Activated CD4-positive, alpha-beta T cell treated with anti-CD3 and anti-CD28 coated beads, Interleukin-10, Interleukin-2, amounts not matched to agents 100 ng/mL and 50 ng/mL, durations not matched to agents 16 hours and 8 hours (primary cell): ENCODE measurements at regions not wholly inside any gene's neighbourhood (a gene's known extent, or its start where the extent isn't known, plus 50 kb on each side); places are given as distances from the start of the nearest gene placed in this dataset.
"Not testable (repeated sequence)": the region's sequence is repeated elsewhere in the genome, so short reads cannot be mapped to it uniquely, and the experiment has no call there.

Experiments used
- DNase-seq: peaks from one replicate; pipeline ENCODE4 v3.0.0-alpha.2; 2020

DNA sequence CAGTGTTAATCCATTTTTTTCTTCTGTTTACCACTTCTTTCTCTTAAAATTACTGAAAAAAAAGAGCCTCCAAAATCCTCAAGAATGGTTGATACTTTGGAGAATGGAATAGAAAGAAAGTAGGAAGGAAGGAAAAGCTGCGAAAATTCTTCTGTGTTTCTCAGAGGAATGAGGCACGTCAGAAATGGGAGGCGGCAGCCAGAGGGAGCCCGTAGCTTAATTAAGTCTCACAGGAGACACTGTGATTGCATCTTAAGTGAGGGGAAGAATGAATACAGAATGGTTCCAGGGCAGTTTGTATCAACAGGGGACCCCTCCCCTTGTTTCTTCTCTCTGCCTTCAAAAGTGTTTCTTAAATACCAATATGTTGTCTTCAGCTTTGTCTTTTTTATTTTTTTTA, 1099.5 kb downstream of the PLA2G4A start:
- no peak for DNase-seq

DNA sequence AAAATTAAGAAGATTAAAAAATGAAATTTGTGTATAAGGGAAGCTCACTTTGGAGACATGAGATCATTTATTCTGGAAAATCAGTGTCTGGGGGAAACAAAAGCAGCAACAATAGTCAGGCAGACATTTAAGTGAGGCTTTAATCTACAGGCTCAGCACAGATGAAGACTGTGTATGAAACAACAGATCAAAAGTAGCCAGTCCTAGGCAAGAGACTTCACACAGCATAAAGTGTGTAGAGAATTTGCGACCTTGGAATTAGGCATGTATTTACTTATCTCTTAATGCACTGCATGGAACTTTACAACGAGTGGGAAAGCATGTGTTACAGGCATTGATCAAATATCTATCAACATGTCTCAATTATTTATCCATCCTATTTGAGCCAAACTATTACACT, 1099.9 kb downstream of the PLA2G4A start:
- DNase-seq = no peak

DNA sequence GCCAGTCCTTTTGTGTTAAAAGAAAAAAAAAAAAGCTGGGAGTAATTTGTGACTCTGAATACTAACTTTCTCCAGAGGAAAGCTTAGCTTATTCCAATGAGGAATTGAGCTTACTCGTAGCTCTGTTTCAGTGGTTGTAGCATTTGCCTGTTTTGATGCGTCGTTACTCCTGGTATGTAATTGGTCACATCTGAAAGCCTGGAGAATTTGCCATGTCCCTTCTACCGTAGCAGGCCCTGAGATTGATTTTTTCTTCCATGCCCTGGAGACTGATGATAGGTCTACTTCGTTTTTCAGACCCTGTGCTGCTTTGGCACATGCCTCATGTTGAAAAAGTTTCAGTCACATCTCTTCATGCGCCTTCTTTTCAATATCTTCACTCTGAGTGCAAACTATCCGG, 1103.0 kb downstream of the PLA2G4A start:
- no peak for DNase-seq

DNA sequence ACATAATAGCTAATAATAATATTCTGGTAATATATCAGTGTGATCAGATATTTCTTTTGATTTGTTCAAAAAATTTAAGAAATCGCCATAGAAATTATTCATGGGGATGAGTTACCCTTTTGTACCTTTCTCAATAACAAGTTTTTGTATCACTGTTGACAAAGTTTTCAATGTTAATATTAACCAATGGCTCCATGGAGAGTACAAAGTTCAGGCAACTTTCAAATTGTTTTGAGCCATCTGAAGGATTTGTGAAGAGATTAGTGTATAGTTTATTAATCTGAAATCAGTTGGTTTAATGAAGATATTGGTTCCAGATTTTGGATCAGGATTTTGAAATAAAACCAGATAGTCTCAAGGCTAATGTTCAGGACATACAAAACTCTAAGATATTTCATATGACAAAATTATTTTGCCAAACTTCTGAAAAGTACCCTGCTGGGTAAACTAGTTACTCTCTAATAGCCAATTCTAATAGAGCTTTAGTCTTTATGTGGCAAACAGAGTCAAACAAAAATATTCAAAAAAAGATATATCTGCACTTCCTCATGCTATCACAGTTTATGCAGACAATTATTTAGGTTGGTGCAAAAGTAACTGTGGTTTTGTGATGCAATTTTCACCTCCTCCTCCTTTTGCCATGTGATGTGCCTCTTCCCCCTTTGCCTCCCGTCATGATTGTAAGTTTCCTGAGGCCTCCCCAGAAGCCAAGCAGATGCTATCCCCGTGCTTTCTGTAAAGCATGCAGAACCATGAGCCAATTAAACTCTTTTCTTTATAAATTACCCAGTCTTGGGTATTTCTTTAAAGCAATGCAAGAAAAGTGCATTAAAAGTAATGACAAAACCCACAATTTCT, 1105.0 kb downstream of the PLA2G4A start:
- DNase-seq = no peak

DNA sequence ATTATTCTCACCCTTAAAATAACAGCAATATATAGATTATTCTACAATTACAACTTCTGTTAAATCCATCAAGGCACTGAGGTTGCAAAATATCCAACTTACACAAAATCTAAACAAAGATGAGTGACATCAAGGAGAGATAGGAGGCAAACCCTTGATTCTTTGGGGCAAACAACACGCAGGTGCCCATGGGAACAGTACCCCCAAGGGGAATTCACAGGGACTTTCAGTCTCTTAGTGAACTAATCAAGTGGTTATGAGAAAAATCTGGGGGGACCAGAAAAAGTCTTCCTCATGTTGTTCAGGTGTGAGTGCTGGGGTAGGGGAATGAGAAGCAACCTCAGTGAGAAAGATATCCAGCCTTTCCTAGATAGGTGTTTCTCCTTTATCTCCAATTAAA, 1107.9 kb downstream of the PLA2G4A start:
- DNase-seq = no peak

DNA sequence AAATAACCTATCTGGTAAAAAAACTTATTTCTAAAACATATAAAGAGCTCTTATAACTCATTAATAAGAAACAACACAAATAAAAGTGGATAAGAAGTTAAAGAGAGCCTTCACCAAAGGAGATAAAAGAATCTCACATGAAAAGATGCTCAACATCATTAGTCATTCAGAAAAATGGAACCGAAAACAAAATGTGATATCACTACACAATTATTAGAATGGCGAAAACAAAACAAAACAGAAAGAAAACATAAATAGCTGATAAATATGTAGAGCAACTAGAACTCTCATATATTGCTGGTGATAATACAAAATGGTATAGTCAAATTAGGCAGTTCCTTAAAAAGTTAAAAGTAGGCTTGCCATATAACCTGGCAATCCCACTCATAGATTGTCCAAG, 1109.3 kb downstream of the PLA2G4A start:
- DNase-seq = no peak

DNA sequence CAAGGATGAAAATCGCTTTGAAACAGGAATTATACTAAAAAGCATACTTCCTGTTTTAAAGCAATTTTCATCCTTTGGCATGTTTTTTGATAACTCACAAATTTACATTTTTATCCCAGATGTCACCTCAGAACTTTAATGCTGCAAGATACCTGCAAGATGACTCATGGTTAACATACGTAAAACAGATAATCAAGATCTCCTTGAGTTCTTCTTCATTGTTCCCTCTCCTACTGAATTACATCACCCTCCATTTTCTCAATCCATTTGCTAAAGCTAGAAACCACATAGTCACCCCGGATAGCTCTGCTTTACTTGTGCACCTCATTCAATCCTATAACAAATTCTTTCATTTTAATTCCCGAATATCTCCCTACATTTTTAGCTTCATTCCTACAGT, 1114.2 kb downstream of the PLA2G4A start:
- DNase-seq = no peak

DNA sequence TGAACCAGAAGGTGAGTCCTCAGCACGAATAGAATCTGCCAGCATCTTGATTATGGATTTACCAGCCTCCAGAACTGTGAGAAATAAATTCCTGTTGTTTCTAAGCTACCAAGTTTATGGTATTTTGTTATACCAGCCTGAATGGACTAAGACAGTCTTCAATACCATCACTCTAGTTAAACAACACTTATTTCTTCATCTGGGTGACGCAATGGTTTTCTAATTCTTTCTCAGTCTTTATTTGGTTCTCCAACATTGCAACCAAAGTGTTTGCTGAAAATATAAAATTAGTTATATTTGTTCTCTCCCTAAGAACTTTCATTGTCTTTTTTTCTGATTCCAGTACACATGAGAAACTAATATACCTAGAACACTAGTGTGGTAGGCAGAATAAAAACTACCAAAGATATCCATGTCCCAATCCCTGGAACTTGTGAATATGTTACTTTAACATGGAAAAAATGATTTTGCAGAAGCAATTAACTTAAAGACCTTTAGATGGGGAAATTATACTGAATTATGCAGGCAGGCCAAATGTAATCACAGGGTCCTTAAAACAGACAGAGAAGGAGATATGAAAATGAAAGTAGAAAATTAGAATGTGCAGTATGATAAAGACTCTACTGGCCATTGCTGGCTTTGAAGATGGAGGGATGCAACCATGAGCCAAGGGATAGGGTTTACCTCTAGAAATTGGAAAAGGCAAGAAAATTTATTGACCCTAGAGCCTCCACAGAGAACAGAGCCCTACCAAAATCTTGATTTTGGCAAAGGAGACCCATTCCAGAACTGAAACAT, 1115.1 kb downstream of the PLA2G4A start:
- no peak for DNase-seq

DNA sequence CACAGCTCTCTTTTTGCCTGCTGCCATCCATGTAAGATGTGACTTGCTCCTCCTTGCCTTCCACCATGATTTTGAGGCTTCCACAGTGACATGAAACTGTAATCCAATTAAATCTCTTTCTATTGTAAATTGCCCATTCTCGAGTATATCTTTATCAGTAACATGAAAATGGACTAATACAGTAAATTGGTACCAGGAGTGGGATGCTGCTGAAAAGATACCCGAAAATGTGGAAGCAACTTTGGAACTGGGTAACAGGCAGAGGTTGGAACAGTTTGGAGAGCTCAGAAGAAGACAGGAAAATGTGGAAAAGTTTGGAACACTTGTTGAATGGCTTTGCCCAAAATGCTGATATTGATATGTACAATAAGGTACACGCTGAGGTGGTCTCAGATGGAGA, 1117.9 kb downstream of the PLA2G4A start:
- not testable (repeated sequence) for DNase-seq

DNA sequence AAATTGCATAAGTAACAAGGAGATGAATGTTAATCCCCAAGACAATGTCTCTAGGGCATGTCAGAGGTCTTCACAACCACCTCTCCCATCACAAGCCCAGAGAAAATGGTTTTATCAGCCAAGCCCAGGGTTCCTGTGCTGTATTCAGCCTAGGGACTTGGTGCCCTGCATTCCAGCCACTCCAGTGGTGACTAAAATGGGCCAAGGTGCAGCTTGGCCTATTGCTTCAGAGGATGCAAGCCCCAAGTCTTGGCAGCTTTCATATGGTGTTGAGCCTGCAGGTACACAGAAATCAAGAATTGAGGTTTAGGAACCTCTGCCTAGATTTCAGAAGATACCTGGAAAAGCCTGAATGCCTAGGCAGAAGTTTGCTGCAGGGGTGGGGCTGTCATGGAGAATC, 1118.6 kb downstream of the PLA2G4A start:
- no peak for DNase-seq

DNA sequence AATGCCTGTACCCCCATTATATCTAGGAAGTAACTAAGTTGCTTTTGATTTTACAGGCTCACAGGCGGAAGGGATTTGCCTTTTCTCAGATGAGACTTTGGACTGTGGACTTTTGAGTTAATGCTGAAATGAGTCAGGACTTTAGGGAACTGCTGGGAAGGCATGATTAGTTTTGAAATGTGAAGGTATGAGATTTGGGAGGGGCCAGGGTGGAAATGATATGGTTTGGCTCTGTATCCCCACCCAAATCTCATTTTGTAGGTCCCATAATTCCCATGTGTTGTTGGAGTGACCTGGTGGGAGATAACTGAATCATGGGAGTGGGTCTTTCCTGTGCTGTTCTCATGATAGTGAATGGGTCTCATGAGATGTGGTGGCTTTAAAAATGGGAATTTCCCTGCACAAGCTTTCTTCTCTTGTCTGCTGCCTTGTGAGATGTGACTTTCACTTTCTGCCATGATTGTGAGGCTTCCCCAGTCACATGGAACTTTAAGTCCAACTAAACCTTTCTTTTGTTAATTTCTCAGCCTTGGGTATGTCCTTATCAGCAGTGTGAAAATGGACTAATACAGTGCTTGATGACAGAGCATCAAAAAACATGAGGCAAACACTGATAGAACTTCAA, 1119.5 kb downstream of the PLA2G4A start:
- no peak for DNase-seq

DNA sequence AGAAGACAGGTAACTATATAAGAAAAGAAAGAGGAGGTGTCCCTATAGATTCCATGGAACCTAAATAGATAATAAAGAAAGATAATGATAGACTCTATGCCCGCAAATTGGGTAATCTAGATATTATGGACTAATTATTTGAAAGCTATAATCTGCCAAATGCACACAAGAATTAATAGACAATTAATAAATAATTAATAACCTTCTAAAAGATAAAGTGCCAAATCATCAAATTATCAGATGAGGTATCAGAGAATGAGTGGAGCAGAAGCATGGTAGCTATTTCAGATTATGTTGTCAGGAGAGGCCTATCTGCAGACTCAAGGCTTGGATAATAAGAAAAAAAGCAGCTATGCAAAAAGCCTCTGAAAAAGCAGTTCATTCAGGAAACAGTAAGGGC, 1120.8 kb downstream of the PLA2G4A start:
- no peak for DNase-seq

DNA sequence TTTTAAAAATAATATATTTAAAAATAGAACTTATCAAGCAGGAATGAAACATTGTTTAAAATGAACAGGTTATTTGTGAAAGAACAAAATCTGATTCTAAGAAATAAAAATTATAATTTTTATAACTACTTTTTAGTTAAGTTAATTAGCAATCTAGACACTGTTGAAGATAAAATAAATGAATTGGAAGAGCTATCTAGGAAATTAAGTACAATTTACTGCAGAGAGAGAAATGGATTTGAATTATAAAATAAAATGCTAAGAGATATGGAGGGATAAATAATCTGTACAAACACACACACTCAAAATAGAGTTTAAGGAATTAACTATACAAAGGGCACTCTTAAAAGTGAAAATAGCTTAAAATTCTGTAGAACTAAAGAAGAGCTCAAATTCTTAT, 1123.1 kb downstream of the PLA2G4A start:
- no peak for DNase-seq

DNA sequence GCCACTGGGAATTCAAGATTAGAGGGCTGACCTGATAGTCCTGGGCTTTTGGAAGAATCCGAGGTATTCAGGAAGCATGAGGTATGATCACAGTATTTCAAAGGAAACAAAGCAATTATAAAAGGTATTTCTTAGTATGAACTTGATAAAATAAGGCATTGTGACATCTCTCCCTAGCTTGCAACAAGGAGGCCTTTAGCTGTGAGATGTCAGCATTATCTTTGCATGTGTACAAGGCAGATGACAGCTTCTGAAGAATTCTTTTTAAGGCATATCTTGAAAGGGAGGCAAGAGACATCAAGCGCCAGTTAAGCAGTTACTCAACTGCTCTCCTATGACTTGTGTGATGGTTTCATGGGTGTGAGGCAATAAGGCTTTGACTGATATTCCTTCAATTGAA, 1123.7 kb downstream of the PLA2G4A start:
- no peak for DNase-seq

DNA sequence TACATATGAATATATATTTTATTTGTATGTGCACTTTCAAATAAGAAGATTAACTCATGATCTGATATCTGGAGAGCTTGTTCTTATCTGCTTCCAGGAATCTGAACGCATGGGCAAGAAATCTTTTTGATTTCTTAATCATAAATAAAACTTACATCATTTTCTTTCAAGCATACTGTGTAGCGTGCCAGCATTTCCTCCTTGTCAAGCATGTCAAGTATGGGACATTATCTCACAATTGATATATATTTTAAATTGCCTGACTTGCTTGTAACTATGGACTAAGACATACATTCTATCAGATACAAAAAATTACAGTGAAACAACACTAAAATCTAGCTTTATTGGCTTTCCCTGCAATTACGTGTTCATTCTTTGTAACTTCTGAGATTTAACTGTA, 1128.2 kb downstream of the PLA2G4A start:
- DNase-seq = no peak

DNA sequence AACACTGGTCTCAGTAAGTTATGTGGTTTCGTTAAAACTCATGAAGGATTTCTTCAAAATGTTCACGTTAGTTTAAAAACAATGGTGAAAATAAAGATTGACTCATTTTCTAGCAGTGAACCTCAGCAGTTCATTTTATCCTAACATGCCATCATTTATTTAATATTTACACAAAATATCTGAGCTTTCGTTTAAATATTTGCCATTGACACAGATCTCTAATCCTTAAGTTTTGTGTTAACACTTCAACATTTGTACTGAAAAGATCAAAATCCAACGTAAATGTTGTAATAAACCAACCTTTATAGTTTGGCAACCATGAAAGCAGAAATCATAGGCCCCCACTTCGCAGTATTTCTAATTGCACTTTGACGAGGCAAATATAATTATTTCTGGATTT, 1129.5 kb downstream of the PLA2G4A start:
- DNase-seq = no peak

DNA sequence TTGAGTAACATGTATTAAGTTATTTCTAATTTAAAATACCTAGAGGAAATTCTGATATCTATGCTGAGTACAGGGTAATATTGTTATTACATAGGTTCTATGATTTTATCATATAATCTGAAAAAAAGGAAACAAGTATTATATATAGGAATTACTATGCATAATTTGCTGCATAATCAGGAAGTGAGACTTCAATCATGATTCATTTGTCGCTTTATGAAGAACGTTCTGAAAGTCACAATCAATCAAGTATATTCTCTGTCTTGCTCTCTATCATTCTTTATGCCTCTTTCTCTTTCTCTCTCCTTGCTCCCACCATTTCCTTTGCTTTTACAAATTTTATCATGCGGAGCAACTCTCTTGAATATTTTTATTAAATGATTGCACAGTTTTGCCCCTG, 1130.3 kb downstream of the PLA2G4A start:
- no peak for DNase-seq

DNA sequence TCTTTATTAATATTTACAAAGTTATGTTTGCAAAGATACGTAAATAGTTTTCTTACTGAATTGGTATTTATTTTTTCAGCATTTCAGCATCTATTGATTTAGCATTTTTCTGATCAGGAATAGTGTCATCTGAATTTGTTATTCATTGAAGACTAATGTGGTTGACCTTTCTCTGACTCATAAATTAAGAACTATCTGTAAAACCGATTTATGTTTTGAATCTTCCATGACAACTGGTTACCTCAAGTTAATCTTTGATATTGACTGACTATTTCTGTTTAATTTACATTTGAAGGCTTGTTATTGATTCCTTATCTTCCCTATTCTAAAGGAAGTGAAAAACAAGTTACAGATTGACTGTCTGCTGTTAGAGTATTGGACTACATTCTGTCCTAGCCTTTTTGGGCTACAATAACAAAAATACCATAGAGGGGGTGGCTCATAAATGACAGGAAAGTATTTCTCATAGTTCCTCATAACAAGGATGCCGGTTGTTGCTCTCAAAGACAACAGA, 1131.4 kb downstream of the PLA2G4A start:
- DNase-seq = no peak

DNA sequence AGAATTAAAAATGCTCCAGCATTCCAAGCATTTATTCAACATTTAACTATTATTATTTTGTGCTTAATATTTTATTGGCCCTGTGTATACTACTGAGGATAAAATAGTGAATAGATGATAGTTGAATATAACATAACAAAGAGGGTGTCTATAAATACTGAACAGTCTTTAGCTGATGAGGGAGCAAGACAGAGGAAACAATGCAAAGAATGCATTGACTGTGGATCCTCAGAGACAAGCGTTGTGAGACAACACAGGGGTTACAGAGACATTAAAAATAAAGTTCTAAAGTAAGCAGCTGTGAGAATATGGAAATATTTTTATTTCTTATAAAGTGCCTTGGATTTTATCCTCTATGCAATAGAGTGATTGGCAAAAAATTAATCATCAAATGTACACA, 1133.1 kb downstream of the PLA2G4A start:
- no peak for DNase-seq

DNA sequence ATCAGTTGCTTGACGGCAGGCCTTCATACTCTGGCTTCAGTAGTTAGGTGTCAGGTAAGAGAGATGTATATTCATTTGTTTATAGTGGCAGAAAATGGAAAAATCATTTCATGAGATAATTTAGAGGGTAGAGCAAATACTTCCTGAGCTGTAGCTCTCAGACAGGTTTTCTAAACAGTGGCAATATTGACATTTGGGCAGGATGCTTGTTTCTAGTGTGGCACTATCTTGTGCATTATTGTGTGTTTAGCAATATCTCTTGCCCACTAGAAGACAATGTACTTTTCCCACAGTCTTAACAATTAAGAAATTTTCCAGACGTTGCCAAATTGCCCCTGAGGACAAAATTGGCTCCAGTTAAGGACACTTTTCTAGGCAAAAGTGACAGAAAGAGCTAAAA, 1143.1 kb downstream of the PLA2G4A start:
- DNase-seq = no peak

DNA sequence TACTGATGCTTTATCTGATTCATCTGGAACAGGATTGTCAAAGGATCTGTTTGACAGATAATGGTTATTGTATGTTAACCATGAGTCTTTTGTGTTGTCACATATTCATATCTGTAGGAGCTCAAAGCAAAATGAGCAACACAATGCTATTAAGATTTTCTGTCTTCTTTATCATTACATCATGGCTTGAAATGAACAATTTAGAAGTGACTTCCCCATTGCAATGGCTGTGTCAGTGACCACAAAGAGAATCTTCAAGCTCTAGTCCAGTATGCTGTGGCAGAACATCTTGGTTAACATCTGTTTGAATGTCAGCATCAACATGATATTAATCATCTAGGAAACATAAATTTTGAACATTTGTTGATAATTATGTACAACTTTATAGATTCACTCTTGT, 1148.5 kb downstream of the PLA2G4A start:
- DNase-seq = no peak

DNA sequence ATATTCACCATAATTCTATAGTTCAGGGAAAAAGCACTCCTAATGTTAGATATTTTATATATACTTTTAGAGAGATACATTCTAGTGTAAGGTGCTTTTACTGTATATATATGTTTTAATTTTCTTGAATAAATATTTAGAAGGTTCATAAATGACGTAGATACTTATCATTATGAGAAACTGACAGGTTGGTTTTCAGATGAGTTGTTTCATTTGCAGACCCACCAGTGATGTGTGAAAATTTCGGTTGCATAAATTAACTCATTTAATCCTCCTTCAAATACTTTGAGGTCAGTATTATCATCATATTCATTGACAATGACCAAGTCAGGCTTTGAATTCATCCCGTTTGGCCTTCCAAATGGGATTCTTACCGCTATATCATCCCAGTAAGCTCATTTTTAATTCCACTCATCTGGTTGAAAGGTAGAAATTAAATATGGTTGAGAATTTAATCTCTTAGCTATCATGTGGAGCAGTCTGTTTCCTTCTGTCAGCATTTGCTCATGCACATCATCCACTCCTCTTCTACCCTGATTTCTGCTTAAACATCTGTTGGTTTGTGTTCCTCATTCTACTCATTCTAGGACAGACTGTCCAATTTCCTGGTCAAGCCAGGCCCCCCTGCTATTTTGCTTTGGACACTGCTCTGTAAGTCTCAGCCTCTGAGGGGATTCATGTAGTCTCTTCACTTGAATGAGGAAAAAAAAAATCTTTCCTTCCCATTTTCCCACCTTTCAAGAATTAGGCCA, 1156.6 kb downstream of the PLA2G4A start:
- DNase-seq = no peak
